ENCODE measurements at regions not wholly inside any gene's neighbourhood (a gene's known extent, or its start where the extent isn't known, plus 50 kb on each side); places are given as distances from the start of the nearest gene placed in this dataset.

GRCh38 chr6:92044312-92044711 lies 1375.0 kb downstream of the EPHA7 start:
- no peak for DNase-seq (ENCODE audit: low spot score)
- in situ Hi-C loops (cut with MboI; ENCODE audit: low pct_unique_long_range_greater_than_20kb, low sequenced_read_pairs, unreplicated experiment) = no loop called here
- TF ChIP-seq CTCF (IDR thresholded peaks at IDR 0.05; ENCODE audit: extremely low read depth, insufficient read depth, missing control alignments) = no peak

GRCh38 chr6:92043777-92044176 lies 1375.6 kb downstream of the EPHA7 start:
- TF ChIP-seq CTCF (IDR thresholded peaks at IDR 0.05; ENCODE audit: extremely low read depth, insufficient read depth, missing control alignments) = no peak
- in situ Hi-C loops (cut with MboI; ENCODE audit: low pct_unique_long_range_greater_than_20kb, low sequenced_read_pairs, unreplicated experiment) = no loop called here
- DNase-seq (ENCODE audit: low spot score) = no peak

GRCh38 chr6:92026878-92027277 lies 1392.5 kb downstream of the EPHA7 start:
- no peak for DNase-seq (ENCODE audit: low spot score)
- in situ Hi-C loops (cut with MboI; ENCODE audit: low pct_unique_long_range_greater_than_20kb, low sequenced_read_pairs, unreplicated experiment) = no loop called here
- no peak for TF ChIP-seq CTCF (IDR thresholded peaks at IDR 0.05; ENCODE audit: extremely low read depth, insufficient read depth, missing control alignments)

- no peak for TF ChIP-seq CTCF (IDR thresholded peaks at IDR 0.05; ENCODE audit: extremely low read depth, insufficient read depth, missing control alignments)
- no peak for DNase-seq (ENCODE audit: low spot score)
- in situ Hi-C loops (cut with MboI; ENCODE audit: low pct_unique_long_range_greater_than_20kb, low sequenced_read_pairs, unreplicated experiment) = no loop called here
Measured at GRCh38 chr6:92024881-92025280, 1394.5 kb downstream of the EPHA7 start.

- in situ Hi-C loops (cut with MboI; ENCODE audit: low pct_unique_long_range_greater_than_20kb, low sequenced_read_pairs, unreplicated experiment) = no loop called here
- TF ChIP-seq CTCF (IDR thresholded peaks at IDR 0.05; ENCODE audit: extremely low read depth, insufficient read depth, missing control alignments) = no peak
- no peak for DNase-seq (ENCODE audit: low spot score)
Measured at GRCh38 chr6:92024110-92024509, 1395.2 kb downstream of the EPHA7 start.

- in situ Hi-C loops (cut with MboI; ENCODE audit: low pct_unique_long_range_greater_than_20kb, low sequenced_read_pairs, unreplicated experiment) = no loop called here
- no peak for DNase-seq (ENCODE audit: low spot score)
- no peak for TF ChIP-seq CTCF (IDR thresholded peaks at IDR 0.05; ENCODE audit: extremely low read depth, insufficient read depth, missing control alignments)
Measured at GRCh38 chr6:92023410-92023966, 1395.9 kb downstream of the EPHA7 start.

All from GM13977 (cell line).